ENCODE measurements at regions not wholly inside any gene's neighbourhood (a gene's known extent, or its start where the extent isn't known, plus 50 kb on each side); places are given as distances from the start of the nearest gene placed in this dataset.

GRCh38 chr11:107157809-107158187 is 139.5 kb upstream of the GUCY1A2 start:
- TF ChIP-seq CTCF (IDR thresholded peaks at IDR 0.05) = no peak
- no peak for TF ChIP-seq POLR2A (IDR thresholded peaks at IDR 0.05)
